Activated CD8-positive, alpha-beta T cell treated with anti-CD3 and anti-CD28 coated beads for 36 hours (primary cell): ENCODE measurements at regions not wholly inside any gene's neighbourhood (a gene's known extent, or its start where the extent isn't known, plus 50 kb on each side); places are given as distances from the start of the nearest gene placed in this dataset.
A peak's percentile ranks its signal among the peaks of the same experiment; 100 is the strongest.

Source experiments
- ATAC-seq: fragments of 200-7000 bp; cut with Tn5 transposase; one replicate; pipeline ENCODE4 v1.10.0; 2021; ENCODE audit warnings: mild to moderate bottlenecking, moderate library complexity
- CTCF ChIA-PET: fragments of 350-600 bp; sonication (Branson Sonifier 250); formaldehyde crosslinking; loops from one replicate; lab custom pipeline; 2021; ENCODE audit warnings: antibody characterized with exemption; lab: Charles Lee
- POLR2A ChIA-PET: fragments of 350-600 bp; sonication (Branson Sonifier 250); formaldehyde crosslinking; loops from one replicate; lab custom pipeline; 2021; ENCODE audit warnings: antibody characterized with exemption; lab: Charles Lee
- DNase-seq: peaks from one replicate; pipeline ENCODE4 v3.0.0-alpha.2; 2020
- H3K27ac Mint-ChIP-seq: one replicate; pipeline ENCODE4 v1.8.0; 2021; ENCODE audit warnings: mild to moderate bottlenecking, mixed read lengths
- H3K27me3 Mint-ChIP-seq: one replicate; pipeline ENCODE4 v1.8.0; 2021; ENCODE audit warnings: mixed read lengths
- H3K36me3 Mint-ChIP-seq: one replicate; pipeline ENCODE4 v1.8.0; 2021; ENCODE audit warnings: low read depth, mixed read lengths
- H3K4me1 Mint-ChIP-seq: one replicate; pipeline ENCODE4 v1.8.0; 2021; ENCODE audit warnings: low read depth, mixed read lengths
- H3K4me3 Mint-ChIP-seq: one replicate; pipeline ENCODE4 v1.8.0; 2021; ENCODE audit warnings: mild to moderate bottlenecking, moderate library complexity, mixed read lengths
- H3K9me3 Mint-ChIP-seq: one replicate; pipeline ENCODE4 v1.8.0; 2021; ENCODE audit warnings: mixed read lengths
- intact Hi-C: fragments of 100-400 bp; cut with micrococcal nuclease; formaldehyde crosslinking; loops from one replicate; pipeline ENCODE4 v1.10.0; 2022
- TF ChIP-seq, protein P1 (sequence below): fragments of 200-600 bp; IDR thresholded peaks from one replicate; pipeline ENCODE4 v1.8.0; 2022; ENCODE audit warnings: antibody characterized with exemption, mild to moderate bottlenecking

DNA sequence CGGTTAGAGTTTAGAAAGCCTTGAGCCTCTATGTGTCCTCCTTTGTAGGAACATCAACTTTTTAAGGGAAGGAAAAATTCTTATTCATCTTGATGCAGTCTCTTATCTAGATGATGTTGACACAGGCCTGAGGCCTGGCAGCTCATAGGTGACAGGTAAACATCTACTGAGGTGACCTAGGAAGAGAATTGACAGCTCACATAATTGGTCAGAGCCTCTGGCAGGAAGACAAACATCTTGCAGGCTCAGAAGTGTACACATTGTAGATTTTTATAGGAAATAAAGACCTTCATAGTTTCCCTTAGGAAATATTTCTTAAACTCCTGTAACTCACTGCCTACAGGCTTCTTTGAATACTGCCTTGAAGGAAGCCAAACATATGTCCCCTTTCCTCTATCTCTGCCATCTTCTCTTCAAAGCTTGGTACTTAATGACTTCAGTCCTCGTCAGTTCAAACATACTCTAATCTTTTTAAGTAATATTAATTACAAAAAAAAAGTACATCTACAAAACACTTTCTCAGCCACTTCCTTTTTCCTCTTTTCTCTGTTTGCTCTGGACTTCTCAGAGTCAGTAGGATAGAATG is 341.3 kb downstream of the TBL1XR1 start:
- no peak overlapping the region for H3K27ac Mint-ChIP-seq
- peaks cover 2% of the 10 kb centered on the region for H3K27me3 Mint-ChIP-seq
- intact Hi-C loops, result no loop called here
- ChIA-PET POLR2A (no interaction called here), CTCF (interaction anchor here (1.9 kb wide), 1 partner anchor 16 kb away, joined by 7 read pairs; no protein-coding TSS in a partner anchor)
- ATAC-seq (no peak), DNase-seq (no peak)
- TF ChIP-seq, protein P1, sequence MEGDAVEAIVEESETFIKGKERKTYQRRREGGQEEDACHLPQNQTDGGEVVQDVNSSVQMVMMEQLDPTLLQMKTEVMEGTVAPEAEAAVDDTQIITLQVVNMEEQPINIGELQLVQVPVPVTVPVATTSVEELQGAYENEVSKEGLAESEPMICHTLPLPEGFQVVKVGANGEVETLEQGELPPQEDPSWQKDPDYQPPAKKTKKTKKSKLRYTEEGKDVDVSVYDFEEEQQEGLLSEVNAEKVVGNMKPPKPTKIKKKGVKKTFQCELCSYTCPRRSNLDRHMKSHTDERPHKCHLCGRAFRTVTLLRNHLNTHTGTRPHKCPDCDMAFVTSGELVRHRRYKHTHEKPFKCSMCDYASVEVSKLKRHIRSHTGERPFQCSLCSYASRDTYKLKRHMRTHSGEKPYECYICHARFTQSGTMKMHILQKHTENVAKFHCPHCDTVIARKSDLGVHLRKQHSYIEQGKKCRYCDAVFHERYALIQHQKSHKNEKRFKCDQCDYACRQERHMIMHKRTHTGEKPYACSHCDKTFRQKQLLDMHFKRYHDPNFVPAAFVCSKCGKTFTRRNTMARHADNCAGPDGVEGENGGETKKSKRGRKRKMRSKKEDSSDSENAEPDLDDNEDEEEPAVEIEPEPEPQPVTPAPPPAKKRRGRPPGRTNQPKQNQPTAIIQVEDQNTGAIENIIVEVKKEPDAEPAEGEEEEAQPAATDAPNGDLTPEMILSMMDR, result no peak
- H3K4me3 Mint-ChIP-seq, result no peak overlapping the region
- H3K36me3 Mint-ChIP-seq, result no peaks in the 10 kb centered on the region
- H3K9me3 Mint-ChIP-seq, result no peaks in the 10 kb centered on the region
- H3K4me1 Mint-ChIP-seq, result no peaks in the 10 kb centered on the region

GRCh38 chr3:176855213-176855612 is 342.1 kb downstream of the TBL1XR1 start:
- no peak overlapping the region for H3K4me3 Mint-ChIP-seq
- intact Hi-C loops, result no loop called here
- H3K36me3 Mint-ChIP-seq, result no peaks in the 10 kb centered on the region
- H3K9me3 Mint-ChIP-seq, result no peaks in the 10 kb centered on the region
- no peak for ATAC-seq
- ChIA-PET POLR2A (no interaction called here), CTCF (interaction anchor here (1.9 kb wide), 1 partner anchor 17 kb away, joined by 7 read pairs; no protein-coding TSS in a partner anchor)
- DNase-seq, result no peak
- H3K27ac Mint-ChIP-seq, result no peak overlapping the region
- no peaks in the 10 kb centered on the region for H3K4me1 Mint-ChIP-seq
- H3K27me3 Mint-ChIP-seq, result peaks cover 2% of the 10 kb centered on the region
- TF ChIP-seq, protein P1, result no peak

- Mint-ChIP-seq H3K4me1 (no peaks in the 10 kb centered on the region), H3K27me3 (no peaks in the 10 kb centered on the region), H3K36me3 (no peaks in the 10 kb centered on the region), H3K27ac (no peak overlapping the region), H3K9me3 (no peaks in the 10 kb centered on the region), H3K4me3 (no peak overlapping the region)
- CTCF ChIA-PET, result no interaction called here
- ATAC-seq (no peak), DNase-seq (no peak)
- POLR2A ChIA-PET, result no interaction called here
- intact Hi-C loops, result no loop called here
- TF ChIP-seq, protein P1, result no peak
Measured at GRCh38 chr3:176850498-176850897, 346.8 kb downstream of the TBL1XR1 start.

- Mint-ChIP-seq H3K36me3 (no peaks in the 10 kb centered on the region), H3K9me3 (no peaks in the 10 kb centered on the region), H3K4me3 (no peak overlapping the region), H3K27ac (no peak overlapping the region), H3K27me3 (peaks cover 2% of the 10 kb centered on the region), H3K4me1 (no peaks in the 10 kb centered on the region)
- POLR2A ChIA-PET, result no interaction called here
- intact Hi-C loops, result no loop called here
- TF ChIP-seq, protein P1, result no peak
- CTCF ChIA-PET, result interaction anchor here (1.0 kb wide), 1 partner anchor 24 kb away, joined by 5 read pairs; no protein-coding TSS in a partner anchor
- ATAC-seq (peak; percentile 64), DNase-seq (no peak)
Measured at GRCh38 chr3:176848431-176849214, 348.7 kb downstream of the TBL1XR1 start.

GRCh38 chr3:176842914-176843313 is 354.4 kb downstream of the TBL1XR1 start:
- H3K4me1 Mint-ChIP-seq, result no peaks in the 10 kb centered on the region
- TF ChIP-seq, protein P1, result no peak
- H3K4me3 Mint-ChIP-seq, result no peak overlapping the region
- ATAC-seq (no peak), DNase-seq (no peak)
- peaks cover 4% of the 10 kb centered on the region for H3K27me3 Mint-ChIP-seq
- no peaks in the 10 kb centered on the region for H3K9me3 Mint-ChIP-seq
- POLR2A ChIA-PET, result interaction anchor here (0.8 kb wide), 1 partner anchor 84 kb away, joined by 3 read pairs; no protein-coding TSS in a partner anchor
- intact Hi-C loops, result no loop called here
- CTCF ChIA-PET, result no interaction called here
- no peak overlapping the region for H3K27ac Mint-ChIP-seq
- H3K36me3 Mint-ChIP-seq, result no peaks in the 10 kb centered on the region
